ENCODE measurements at regions not wholly inside any gene's neighbourhood (a gene's known extent, or its start where the extent isn't known, plus 50 kb on each side); places are given as distances from the start of the nearest gene placed in this dataset.

DNA sequence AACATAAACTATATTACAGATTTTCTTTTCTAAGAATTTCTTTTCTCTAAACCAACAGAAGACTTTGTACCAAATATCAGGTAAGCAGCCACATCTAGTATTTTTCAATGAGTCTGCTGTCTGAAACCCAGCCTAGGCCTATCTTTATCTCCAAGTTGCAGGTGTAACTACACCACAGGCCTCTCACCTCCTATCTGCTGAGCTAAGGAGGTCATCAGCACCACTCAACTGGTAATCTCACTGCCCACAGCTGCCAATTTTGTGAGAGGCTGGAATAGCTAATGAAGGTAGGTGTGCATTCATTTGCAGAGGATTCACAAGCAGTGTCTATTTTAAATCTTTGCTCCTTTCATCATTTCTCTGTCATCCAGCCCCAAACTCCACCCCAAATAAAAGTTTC, 584.8 kb downstream of the HDGFL1 start:
- in situ Hi-C loops (cut with MboI; ENCODE audit: low pct_unique_long_range_greater_than_20kb, low sequenced_read_pairs), result no loop called here
- no peak for DNase-seq

DNA sequence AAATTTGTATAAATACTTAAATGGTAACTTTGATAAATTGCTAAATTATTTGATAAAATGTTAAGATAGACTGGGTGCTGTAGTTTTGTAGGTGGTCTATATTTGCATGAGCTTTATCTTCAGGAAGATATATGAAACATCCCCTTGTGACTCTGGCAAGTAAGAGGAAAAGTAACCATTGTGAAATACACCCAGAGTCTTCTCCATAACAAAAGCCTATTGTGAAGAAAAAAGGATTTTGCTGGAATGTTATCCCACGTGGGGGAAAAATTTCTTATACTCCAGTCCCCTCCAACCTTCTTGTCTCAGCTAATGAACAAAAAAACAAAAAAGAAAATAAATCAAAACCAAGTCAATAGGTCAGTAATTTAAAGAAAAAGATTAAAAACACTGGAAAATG, 600.7 kb downstream of the HDGFL1 start:
- in situ Hi-C loops (cut with MboI; ENCODE audit: low pct_unique_long_range_greater_than_20kb, low sequenced_read_pairs), result no loop called here
- no peak for DNase-seq

DNA sequence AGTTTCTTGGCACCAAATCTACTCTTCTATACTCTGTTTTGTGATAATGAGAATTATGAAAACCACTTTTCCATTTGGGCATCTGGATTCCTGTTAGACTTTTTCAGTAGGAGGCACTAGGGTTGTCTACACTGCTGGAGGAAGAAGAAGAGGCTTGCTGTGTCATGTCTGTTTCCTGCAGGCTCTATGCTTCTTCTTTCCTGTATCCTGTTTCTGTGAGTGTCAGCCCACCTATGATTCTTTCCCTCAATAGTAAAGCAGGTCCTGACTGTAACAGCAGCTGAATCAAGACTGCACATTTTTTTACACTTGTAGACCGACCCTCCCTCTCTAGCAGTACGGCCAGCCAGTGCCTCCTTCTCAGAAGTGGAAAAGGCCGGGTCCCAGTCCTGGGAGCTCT, 603.9 kb downstream of the HDGFL1 start:
- DNase-seq, result peak; percentile 2
- in situ Hi-C loops (cut with MboI; ENCODE audit: low pct_unique_long_range_greater_than_20kb, low sequenced_read_pairs), result no loop called here

DNA sequence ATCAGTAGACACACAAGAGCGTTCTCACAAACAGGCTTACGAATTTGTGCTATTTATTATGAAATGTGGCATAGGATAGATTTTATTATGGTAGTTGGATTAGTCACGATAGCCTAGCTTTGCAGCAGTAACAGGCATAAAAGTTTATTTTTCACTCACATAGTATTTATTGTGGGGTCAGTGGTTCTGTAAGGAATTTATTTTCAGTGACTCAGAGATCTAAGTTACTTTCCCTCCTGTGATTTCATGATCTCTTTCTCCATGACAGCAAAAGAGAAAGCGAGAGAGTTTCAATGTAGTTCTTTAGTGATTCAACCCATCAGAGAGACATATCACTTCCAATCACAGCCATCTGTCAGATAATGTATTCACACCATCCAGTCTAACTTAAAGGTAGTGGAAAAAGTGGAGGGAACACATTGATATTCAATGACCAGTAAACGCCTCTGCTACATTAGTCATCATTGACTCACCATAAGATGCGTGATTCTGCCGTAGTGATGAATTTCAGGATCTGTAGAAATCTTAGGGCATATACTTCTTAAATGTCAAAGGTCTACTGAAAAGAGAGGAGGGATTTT, 605.5 kb downstream of the HDGFL1 start:
- no peak for DNase-seq
- in situ Hi-C loops (cut with MboI; ENCODE audit: low pct_unique_long_range_greater_than_20kb, low sequenced_read_pairs), result no loop called here

DNA sequence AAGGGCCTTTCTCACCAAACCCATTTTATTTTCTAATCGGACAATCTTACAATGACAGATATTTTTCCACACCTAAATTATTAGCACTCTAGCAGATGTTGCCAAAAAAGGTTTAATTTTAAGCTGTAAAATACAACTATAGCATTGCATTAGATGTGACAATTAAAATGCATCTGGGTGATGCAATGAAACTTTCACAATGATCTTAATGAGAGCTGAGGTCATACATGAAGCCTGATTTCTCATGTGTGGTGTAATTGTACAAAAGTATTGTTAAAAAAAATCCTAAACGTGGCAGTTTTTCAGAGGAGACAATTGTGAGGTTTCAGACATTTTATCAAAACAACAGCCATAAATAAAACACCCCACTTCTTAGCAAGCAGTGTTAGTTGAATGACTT, 606.0 kb downstream of the HDGFL1 start:
- in situ Hi-C loops (cut with MboI; ENCODE audit: low pct_unique_long_range_greater_than_20kb, low sequenced_read_pairs), result no loop called here
- DNase-seq, result no peak

DNA sequence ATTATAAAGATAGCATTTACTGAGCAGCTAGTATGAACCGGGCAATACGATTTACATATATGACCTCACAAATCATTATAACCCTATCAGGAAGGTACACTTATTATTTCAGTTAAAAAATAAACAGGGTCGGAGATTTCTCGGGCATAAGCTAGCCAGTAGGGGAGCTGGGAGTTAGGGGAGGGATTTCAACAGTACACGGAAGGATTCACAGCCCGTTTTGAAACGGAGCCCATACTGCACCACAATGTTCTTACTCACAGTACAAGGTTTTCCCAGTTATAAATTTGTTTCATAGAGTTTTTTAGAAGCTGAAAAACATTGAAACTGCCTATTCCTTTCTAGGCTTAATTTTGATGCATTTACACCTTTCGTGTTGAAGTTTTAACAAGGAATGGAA, 607.1 kb downstream of the HDGFL1 start:
- in situ Hi-C loops (cut with MboI; ENCODE audit: low pct_unique_long_range_greater_than_20kb, low sequenced_read_pairs), result no loop called here
- no peak for DNase-seq

DNA sequence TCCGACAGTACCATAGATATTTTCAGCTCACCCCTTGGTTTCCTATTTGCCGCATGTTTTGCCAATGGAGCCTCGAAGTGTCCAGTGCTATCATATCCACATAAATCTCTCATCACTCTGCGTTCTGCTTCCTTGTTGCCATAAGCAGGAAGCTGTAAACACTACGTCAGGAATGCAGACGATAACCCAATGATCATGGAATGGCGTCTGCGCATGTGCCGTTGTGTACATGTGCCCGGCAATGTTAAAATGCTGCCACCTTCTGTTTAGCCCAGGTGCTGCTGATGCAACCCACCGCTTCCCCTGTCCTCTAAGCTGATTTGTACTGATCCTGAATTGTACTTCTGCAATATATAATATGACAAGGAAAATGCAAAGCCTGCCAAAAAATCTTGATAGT, 607.5 kb downstream of the HDGFL1 start:
- DNase-seq, result no peak
- in situ Hi-C loops (cut with MboI; ENCODE audit: low pct_unique_long_range_greater_than_20kb, low sequenced_read_pairs), result no loop called here

DNA sequence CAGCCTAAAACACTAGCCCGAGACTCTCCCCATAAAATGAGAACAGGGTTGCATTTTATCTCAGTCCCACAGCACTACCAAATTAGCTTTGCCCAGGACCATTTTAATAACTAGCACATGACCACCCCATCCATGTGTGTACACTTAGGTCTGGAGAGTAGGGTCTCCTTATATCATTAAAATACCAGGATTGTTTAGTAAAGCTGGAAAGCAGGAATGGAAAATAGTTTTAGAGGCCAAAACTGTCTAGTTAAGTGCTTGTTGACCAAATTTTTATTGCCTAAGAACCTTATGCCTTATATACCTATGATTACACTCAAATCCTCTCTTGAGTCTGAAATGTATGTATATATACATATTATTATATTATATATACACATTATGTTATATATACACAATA, 608.4 kb downstream of the HDGFL1 start:
- in situ Hi-C loops (cut with MboI; ENCODE audit: low pct_unique_long_range_greater_than_20kb, low sequenced_read_pairs), result no loop called here
- DNase-seq, result no peak

DNA sequence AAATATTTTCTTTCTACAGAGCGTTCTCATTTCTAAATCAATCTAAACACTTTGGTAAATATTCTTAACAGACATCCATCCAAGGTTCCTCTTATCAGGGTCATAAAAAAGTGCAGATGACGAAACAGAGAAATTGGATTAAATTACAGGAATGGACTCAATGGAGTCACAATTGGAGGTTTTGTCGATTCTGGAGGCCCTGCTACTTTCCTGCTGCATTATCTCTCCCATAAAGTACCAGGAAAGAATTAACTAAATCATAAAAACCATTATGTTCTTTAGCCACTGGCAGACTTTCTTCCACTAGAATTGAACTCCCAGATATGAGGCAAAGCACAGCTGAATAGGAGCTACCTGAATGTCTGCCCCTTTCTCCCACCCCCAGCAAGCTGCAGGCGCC, 610.6 kb downstream of the HDGFL1 start:
- no peak for DNase-seq
- in situ Hi-C loops (cut with MboI; ENCODE audit: low pct_unique_long_range_greater_than_20kb, low sequenced_read_pairs), result no loop called here

DNA sequence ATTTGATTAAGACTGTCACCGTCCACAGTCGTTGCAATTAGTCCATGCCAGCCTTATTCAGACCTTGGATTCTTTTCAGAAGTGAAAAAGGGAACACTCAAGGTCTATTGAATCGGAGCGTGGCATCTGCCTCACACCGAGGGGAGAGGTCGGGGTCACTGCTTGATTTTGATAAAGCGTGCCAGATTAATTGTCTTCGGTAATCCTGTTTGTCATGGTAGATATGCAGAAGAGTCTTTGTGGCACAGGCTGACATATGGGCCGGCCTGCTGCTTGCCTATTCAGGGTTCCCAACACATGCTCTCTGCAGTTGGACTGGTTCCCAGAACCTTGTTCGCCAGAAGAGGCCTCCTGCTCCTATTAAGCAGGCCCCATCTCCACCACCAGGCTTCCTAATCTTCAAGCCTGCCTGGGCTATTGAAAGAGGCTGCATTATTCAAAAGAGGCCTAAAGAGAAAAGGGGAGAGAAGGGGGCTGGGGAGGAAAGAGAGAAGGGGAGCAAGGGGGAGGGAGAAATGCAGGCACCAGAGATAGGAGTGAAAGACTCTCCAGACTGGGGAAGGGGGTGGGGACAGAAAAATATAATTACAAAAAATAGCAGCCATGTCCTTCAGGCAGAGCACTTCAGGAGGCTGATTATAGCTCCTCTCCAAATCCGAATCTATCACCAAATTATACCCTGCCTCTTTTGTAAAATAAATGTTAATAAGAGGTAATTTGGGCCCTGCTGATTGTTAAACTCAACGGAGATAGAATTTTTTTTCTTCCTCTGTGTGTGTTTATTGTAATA, 611.3 kb downstream of the HDGFL1 start:
- in situ Hi-C loops (cut with MboI; ENCODE audit: low pct_unique_long_range_greater_than_20kb, low sequenced_read_pairs), result no loop called here
- no peak for DNase-seq

DNA sequence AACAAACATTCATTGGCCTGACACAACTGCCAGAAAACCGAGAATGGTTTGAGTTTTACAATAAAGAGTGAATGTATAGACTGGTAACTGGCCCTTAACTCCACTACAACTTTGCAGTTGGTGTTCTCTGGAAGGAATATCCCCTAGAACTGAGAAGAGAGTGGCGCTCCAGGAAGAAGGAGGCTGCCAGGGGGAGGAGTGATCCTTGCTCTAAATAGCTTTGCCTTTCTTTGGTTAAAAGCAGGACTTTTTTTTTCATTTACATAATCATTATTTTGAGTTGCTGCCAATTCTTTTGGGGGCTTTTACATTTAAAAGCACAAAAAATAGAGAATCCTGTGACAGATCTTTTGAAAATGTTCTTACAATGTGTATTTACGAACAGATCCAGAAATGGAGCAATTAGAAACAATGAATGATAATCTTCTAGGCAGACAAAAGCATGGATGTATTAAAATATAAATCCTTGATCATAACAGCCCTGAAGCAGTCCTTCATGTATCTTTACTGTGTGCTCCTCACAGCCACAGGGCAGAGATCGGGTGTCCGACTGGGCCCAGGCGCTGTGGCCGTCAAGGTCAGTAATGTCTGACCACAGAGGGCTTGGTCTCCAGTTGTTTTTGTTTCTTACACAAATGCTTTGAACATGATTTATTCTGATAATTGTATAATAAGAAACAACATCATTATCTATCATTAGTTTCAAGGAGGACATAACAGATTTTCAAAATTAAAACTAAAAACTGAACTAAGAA, 612.2 kb downstream of the HDGFL1 start:
- in situ Hi-C loops (cut with MboI; ENCODE audit: low pct_unique_long_range_greater_than_20kb, low sequenced_read_pairs), result no loop called here
- no peak for DNase-seq

DNA sequence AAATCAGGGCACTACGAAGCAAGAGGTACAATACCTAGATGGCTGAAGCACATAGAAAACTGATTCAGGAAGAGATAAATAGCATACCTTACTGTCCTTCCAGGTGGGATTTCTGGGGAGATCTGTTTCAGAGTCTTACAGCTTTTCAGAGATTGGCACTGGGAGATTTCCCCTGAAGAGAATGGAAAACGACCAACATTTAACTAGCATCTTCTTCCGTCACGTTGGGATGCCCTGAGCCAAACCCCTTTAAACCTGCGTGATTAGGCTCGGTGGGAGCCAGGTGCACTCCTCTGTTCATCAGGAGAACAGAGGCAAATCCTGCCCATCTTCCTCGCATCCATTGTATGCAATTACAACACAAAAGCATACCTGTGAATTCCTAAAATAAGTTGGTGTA, 614.5 kb downstream of the HDGFL1 start:
- in situ Hi-C loops (cut with MboI; ENCODE audit: low pct_unique_long_range_greater_than_20kb, low sequenced_read_pairs), result no loop called here
- no peak for DNase-seq

DNA sequence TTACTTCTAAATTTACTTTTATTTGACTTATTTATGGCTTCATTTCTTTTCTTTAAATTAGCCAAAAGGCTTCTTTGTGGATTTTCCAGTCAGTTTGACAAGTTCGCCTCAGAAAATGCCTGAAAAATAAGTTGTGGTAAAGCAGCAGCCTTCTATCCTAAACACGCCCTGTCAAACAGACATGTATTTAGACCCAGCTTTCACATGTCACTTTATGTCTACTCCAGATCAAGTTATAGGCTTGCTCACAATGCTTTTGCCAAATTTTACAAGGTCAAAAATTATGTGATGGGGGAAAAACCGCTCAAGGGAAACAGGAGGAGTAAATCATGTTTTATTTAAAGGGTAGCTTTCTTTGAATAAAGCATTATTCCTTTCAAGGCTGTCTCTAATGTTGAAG, 615.0 kb downstream of the HDGFL1 start:
- in situ Hi-C loops (cut with MboI; ENCODE audit: low pct_unique_long_range_greater_than_20kb, low sequenced_read_pairs), result no loop called here

DNA sequence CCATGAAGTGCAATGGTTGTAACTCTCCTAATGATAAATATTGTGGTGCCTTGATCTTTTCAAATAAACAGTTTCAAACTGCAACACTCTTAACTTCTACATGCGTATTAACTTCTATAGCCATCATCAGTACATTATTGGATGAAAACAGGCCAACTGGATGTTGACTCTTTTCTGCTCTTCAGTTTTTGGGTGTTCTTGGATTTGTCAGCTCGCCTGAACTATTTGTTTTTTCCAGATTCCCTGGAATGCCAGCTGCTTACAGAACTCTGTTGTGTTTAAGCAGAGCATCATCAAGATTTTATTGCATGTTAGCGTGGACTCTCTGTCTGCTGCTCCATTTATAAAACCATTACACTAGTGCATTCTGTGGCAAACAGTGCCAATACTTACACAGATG, 626.1 kb downstream of the HDGFL1 start:
- in situ Hi-C loops (cut with MboI; ENCODE audit: low pct_unique_long_range_greater_than_20kb, low sequenced_read_pairs), result no loop called here
- DNase-seq, result no peak

More for the DNA sequence above, 615.0 kb downstream of the HDGFL1 start:
- DNase-seq, result no peak

DNA sequence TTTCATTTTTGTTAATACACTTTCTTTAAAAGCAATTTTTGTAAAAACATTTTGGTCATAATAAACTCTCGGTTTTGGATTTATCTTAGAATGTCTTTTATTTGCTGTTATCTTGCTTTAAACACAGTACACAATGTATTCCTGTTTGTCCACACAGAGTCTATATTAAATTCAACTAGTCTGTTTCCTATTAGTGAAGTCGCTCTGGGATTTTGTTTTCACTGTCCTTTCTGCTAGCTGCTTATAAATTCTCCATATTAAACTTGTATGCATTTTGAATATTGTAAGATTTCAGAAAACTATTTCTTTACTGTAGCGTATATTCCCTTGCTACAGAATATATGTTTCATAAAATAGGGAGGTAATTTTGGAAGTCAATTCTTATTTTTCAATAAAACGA, 630.2 kb downstream of the HDGFL1 start:
- DNase-seq, result no peak
- in situ Hi-C loops (cut with MboI; ENCODE audit: low pct_unique_long_range_greater_than_20kb, low sequenced_read_pairs), result no loop called here

DNA sequence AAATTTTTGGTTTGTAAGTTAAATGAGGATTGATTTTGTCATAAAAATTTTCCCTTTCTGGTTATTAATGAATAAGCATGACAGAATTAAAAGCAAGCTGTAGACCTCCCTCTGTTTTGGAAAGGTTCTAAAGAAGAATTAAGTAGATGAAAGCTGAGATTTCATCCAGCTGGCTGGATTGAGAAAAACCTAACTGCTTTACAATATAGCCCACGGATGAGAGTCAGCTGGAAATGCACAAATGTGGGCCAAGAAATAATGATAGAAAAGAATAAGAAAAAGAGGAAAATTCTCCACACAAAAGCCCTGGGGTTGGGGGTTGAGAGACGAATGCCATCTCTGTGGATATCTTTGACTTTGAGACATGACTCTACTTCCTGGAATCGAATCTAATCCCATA, 631.6 kb downstream of the HDGFL1 start:
- in situ Hi-C loops (cut with MboI; ENCODE audit: low pct_unique_long_range_greater_than_20kb, low sequenced_read_pairs), result no loop called here
- no peak for DNase-seq

DNA sequence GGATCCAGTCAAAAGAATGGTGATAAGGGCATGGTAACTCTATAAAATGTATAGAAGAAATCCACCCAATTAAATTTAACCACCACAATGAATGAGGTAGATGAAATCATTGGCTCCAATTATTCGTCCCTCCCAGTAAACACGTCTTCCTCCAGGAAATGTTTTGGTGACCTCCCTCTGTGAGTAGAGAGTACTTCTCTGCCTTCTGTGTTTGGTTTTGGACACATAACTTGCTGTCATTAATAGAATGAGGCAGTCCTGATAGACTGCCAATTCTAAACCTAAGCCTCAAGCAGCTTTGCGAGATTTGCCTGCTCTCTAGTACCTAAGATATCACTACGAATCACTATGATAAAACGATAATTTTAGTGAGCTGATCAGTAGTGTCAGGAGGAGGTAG, 632.8 kb downstream of the HDGFL1 start:
- no peak for DNase-seq
- in situ Hi-C loops (cut with MboI; ENCODE audit: low pct_unique_long_range_greater_than_20kb, low sequenced_read_pairs), result no loop called here

DNA sequence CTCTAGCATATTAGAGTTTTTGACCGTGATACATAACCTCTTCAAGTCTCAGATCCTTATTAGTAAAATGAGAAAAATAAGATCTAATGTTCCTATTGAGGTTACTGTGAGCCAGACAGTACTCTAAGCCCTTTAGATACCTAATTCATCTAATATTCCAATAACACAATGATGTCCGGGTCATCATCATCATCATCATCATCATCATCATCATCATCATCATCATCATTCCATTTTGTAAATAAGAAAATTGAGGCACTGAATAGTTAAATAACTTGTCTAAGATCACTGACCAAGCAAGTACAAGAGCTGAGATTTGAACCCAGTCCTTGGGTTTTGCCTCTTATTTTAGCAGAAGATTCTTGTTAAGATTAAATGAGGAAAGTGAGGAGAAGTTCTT, 643.0 kb downstream of the HDGFL1 start:
- in situ Hi-C loops (cut with MboI; ENCODE audit: low pct_unique_long_range_greater_than_20kb, low sequenced_read_pairs), result no loop called here
- no peak for DNase-seq

DNA sequence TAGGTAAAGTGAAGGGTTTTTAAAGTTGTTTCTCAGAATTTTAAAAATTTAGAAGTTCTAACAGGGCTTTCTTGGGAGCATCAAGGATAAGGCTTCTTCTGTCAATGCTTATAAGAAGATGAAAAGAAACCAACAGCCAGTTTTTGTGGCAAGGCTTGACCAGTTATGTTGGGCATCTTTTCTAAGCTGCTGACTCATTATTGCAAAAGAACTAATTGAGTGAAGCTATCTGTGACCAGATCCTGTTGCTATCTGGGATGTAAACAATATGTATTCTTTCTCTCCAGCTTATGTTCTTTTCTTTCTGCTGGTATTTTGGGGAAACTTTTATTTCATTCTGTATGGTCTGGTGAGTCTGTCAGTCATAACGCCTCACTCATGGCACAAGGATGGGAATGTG, 643.8 kb downstream of the HDGFL1 start:
- in situ Hi-C loops (cut with MboI; ENCODE audit: low pct_unique_long_range_greater_than_20kb, low sequenced_read_pairs), result no loop called here
- DNase-seq, result no peak

DNA sequence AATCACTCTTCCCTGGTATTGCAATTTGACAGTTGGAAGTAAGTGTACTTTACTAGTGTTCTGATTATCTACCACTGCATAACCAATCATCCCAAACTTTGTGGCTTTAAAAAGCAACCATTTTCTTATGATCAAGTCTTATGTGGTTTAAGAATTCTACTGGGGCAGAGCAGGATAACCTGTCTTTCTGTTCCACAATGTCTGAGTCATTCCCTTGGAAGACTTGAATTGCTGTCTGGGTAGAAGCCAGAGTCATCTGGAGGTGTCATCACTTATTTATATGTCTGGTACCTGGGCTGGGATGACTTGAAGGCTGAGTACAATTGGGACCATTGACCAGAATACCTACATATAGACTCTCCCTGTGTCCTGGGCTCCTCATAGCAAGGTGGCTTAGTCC, 644.3 kb downstream of the HDGFL1 start:
- DNase-seq, result no peak
- in situ Hi-C loops (cut with MboI; ENCODE audit: low pct_unique_long_range_greater_than_20kb, low sequenced_read_pairs), result no loop called here

DNA sequence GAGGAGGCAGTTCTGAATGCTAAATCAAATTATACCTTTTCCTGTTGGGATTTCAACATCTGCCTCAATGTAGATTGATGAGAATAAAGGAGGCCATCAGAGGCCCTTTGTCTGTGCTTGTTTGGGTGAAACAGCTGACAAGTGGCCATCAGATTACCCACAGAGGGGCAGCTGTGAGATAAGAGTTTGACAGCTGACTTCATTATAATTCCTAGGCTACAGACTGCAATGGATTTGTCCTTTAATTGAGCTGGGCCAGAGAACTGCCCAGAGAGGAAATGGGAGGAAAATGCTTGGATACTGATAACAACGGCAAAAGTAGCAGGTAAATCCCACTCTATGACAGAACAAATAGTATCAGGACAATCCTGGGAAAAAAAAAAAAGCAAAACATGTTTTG, 649.4 kb downstream of the HDGFL1 start:
- DNase-seq, result no peak

More for the DNA sequence above, 649.4 kb downstream of the HDGFL1 start:
- in situ Hi-C loops (cut with MboI; ENCODE audit: low pct_unique_long_range_greater_than_20kb, low sequenced_read_pairs), result no loop called here
